PC-3 (cell line): ENCODE measurements at regions not wholly inside any gene's neighbourhood (a gene's known extent, or its start where the extent isn't known, plus 50 kb on each side); places are given as distances from the start of the nearest gene placed in this dataset.

ENCODE experiments used
- CTCF ChIP-seq: fragments of 300-600 bp; sonication (generic); conservative IDR thresholded peaks from 2 replicates; pipeline ENCODE4 v1.5.1; 2017; ENCODE audit warnings: antibody characterized with exemption, low read depth, mild to moderate bottlenecking, low read length
- EZH2 ChIP-seq: fragments of 300-600 bp; sonication (generic); IDR thresholded peaks from one replicate; pipeline ENCODE4 v1.6.1; 2017; ENCODE audit warnings: antibody characterized with exemption, mild to moderate bottlenecking, low read length; ENCODE audit not compliant: unreplicated experiment

GRCh38 chr6:140043762-140044378 is 669.4 kb upstream of the CITED2 start:
- TF ChIP-seq CTCF = no peak
- TF ChIP-seq EZH2 = no peak
